ENCODE measurements at regions not wholly inside any gene's neighbourhood (a gene's known extent, or its start where the extent isn't known, plus 50 kb on each side); places are given as distances from the start of the nearest gene placed in this dataset.

DNA sequence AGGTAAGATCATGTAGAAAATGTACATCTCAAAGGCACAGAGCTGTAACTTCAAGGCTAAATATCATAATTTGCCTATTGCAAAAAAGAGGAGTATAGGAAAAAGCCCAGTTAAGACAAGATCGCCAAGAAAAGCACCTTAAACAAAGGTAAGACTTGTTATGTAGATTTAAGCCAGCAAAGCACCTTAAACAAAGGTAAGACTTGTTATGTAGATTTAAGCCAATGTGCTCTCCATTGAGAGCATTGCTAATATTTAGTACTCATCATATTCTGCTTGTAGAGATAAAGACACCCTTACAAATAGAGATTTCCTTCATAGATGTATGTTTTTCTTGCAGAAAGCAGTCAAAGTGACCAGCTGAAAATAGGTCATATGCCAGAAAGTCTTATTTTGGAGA, 115.8 kb downstream of the ADAM29 start:
- no TSS peak for BruUV-seq (replicated peaks)
- Histone ChIP-seq H3K36me3 (ENCODE audit: control insufficient read depth, insufficient read depth, low read length) (no peaks in the 10 kb centered on the region), H2AFZ (ENCODE audit: low read depth, low read length) (no peak overlapping the region), H3K79me2 (ENCODE audit: control insufficient read depth, insufficient read depth, low read length) (no peaks in the 10 kb centered on the region), H3K4me3 (no peak overlapping the region), H3K9me3 (replicated peaks; ENCODE audit: control insufficient read depth, insufficient read depth, low read depth, low read length) (no peaks in the 10 kb centered on the region; the same call in 1 of the 2 replicates), H3K27ac (ENCODE audit: extremely low read depth, low read depth, low read length) (no peak overlapping the region), H4K20me1 (replicated peaks; ENCODE audit: control insufficient read depth, insufficient read depth, low read length) (no peaks in the 10 kb centered on the region), H3K9me1 (ENCODE audit: control insufficient read depth, insufficient read depth, low read length) (no peaks in the 10 kb centered on the region), H3K27me3 (ENCODE audit: control insufficient read depth in 2 of 2, insufficient read depth in 2 of 2, low read length in 2 of 2) (no peaks in the 10 kb centered on the region), H3K4me1 (replicated peaks in 1 of 2; ENCODE audit: control insufficient read depth in 2 of 2, insufficient read depth in 2 of 2, low read length in 2 of 2) (no peaks in the 10 kb centered on the region), H3K9ac (ENCODE audit: insufficient read depth in 1 of 2, low read depth in 2 of 2, low read length in 2 of 2) (no peak overlapping the region), H3K4me2 (ENCODE audit: insufficient read depth, low read length) (no peak overlapping the region)
- ChIA-PET CTCF (ENCODE audit: low intra/inter-chr PET ratio) (no interaction called here), POLR2A (no interaction called here)
- TF ChIP-seq SMARCC2 (IDR thresholded peaks at IDR 0.05; ENCODE audit: low read depth) (no peak), RBFOX2 (IDR thresholded peaks at IDR 0.05; ENCODE audit: low read depth, low read length) (no peak), GMEB1 (CRISPR knock-in tag; IDR thresholded peaks at IDR 0.05) (no peak), NCOA2 (IDR thresholded peaks at IDR 0.05; ENCODE audit: partially characterized antibody in 2 of 2) (no peak), COPS2 (conservative IDR thresholded peaks at IDR 0.05) (no peak)
- FAIRE-seq (no peak), DNase-seq (ENCODE audit: extremely low read depth in 1 of 4, low spot score in 3 of 4) (no peak), ATAC-seq (no peak)
- intact Hi-C loops (cut with micrococcal nuclease) = no loop called here
- 0% methylated on average over 1 of the region's 1 CpG for WGBS (ENCODE audit: insufficient coverage, low coverage, missing lambda C conversion rate)
- in situ Hi-C loops (cut with MboI) = no loop called here

Measured in K562 (cell line).